ENCODE measurements at regions not wholly inside any gene's neighbourhood (a gene's known extent, or its start where the extent isn't known, plus 50 kb on each side); places are given as distances from the start of the nearest gene placed in this dataset.

- TF ChIP-seq CTCF (conservative IDR thresholded peaks at IDR 0.05; ENCODE audit: low read length) = no peak
- TF ChIP-seq EZH2phosphoT487 (IDR thresholded peaks at IDR 0.05; ENCODE audit: borderline replicate concordance) = no peak
Observed at GRCh38 chr3:6542795-6543194, 318.1 kb upstream of the GRM7 start.

Measured in Loucy (cell line).